ENCODE measurements at regions not wholly inside any gene's neighbourhood (a gene's known extent, or its start where the extent isn't known, plus 50 kb on each side); places are given as distances from the start of the nearest gene placed in this dataset.

DNA sequence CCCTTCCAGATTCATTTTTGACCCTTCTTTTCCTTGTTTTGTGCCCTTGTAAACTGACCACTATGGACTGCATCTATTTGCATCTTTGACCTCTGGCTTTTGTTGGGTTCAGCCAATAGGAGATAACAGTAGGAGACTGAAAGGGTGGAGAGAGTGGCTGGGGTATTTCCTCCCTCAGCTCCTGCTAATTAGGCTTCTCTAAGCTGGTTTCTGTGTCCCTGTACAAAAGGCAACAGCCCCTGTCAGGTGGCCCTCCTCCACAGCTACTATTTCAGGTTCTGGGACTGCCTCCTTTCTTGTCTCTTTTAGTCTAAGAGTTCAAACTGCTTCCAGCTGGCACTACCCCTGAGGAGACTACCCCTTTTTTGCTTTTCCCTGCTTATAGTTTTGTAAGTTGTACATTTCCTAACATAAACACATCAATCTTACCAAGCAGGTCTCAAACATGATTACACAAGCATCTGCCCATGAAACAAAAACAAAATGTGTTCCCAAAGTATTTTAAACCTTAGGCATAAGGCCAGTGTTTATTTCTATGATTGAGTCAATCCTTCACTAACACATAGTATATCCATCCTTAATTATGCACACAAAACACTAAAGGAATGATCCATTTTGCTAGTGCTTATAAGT, 262.0 kb upstream of the TRPM3 start:
- TF ChIP-seq, protein P1, sequence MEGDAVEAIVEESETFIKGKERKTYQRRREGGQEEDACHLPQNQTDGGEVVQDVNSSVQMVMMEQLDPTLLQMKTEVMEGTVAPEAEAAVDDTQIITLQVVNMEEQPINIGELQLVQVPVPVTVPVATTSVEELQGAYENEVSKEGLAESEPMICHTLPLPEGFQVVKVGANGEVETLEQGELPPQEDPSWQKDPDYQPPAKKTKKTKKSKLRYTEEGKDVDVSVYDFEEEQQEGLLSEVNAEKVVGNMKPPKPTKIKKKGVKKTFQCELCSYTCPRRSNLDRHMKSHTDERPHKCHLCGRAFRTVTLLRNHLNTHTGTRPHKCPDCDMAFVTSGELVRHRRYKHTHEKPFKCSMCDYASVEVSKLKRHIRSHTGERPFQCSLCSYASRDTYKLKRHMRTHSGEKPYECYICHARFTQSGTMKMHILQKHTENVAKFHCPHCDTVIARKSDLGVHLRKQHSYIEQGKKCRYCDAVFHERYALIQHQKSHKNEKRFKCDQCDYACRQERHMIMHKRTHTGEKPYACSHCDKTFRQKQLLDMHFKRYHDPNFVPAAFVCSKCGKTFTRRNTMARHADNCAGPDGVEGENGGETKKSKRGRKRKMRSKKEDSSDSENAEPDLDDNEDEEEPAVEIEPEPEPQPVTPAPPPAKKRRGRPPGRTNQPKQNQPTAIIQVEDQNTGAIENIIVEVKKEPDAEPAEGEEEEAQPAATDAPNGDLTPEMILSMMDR (IDR thresholded peaks at IDR 0.05; ENCODE audit: borderline replicate concordance, control extremely low read depth, extremely low read depth, insufficient read depth, missing control alignments), result no peak
- DNase-seq (ENCODE audit: low spot score), result no peak
- in situ Hi-C loops (cut with MboI; ENCODE audit: low sequenced_read_pairs, unreplicated experiment), result no loop called here

GRCh38 chr9:71368157-71368556, 246.7 kb upstream of the TRPM3 start:
- in situ Hi-C loops (cut with MboI; ENCODE audit: low sequenced_read_pairs, unreplicated experiment), result no loop called here
- DNase-seq (ENCODE audit: low spot score), result no peak
- TF ChIP-seq, protein P1 (IDR thresholded peaks at IDR 0.05; ENCODE audit: borderline replicate concordance, control extremely low read depth, extremely low read depth, insufficient read depth, missing control alignments), result no peak

DNA sequence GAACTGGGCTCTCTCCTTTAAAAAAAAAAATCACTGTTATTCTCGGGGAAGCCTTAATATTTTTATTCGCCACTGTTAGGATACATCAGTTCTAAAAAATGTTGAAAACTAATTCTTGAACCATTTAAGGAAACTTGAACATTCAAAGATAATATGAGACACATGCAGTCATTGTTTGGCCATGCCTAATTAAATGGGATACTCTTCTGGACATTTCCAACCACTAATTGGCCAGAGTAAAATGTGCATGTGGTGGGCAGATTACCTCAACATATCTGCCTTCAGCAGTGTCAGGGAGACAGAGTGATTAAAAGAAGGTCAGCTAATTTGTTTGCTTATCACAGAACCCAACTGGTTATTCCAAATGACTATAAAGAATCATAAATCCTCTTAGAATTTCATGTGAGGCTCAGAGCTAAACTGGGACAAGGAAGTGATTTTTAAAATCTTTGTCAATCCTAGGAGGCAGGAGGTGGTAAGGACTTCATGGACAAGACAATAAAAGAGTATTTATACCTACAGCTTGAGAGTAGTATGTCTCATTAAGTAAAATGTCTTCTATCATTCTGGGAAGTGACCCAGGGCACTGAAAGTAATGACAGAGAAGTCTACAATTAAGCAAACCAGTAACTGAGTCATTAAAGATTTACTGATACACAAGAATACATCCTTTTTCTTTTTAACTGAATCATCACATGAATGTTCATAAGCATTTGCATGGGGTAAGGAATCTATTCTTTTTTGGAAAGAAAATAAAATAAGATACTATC, 242.9 kb upstream of the TRPM3 start:
- in situ Hi-C loops (cut with MboI; ENCODE audit: low sequenced_read_pairs, unreplicated experiment), result no loop called here
- DNase-seq (ENCODE audit: low spot score), result no peak
- TF ChIP-seq, protein P1 (IDR thresholded peaks at IDR 0.05; ENCODE audit: borderline replicate concordance, control extremely low read depth, extremely low read depth, insufficient read depth, missing control alignments), result no peak

- in situ Hi-C loops (cut with MboI; ENCODE audit: low sequenced_read_pairs, unreplicated experiment), result no loop called here
- TF ChIP-seq, protein P1 (IDR thresholded peaks at IDR 0.05; ENCODE audit: borderline replicate concordance, control extremely low read depth, extremely low read depth, insufficient read depth, missing control alignments), result no peak
- DNase-seq (ENCODE audit: low spot score), result no peak
Observed at GRCh38 chr9:71363286-71363961, 242.0 kb upstream of the TRPM3 start.

GRCh38 chr9:71361357-71361756, 239.9 kb upstream of the TRPM3 start:
- in situ Hi-C loops (cut with MboI; ENCODE audit: low sequenced_read_pairs, unreplicated experiment), result no loop called here
- DNase-seq (ENCODE audit: low spot score), result no peak
- TF ChIP-seq, protein P1 (IDR thresholded peaks at IDR 0.05; ENCODE audit: borderline replicate concordance, control extremely low read depth, extremely low read depth, insufficient read depth, missing control alignments), result no peak

DNA sequence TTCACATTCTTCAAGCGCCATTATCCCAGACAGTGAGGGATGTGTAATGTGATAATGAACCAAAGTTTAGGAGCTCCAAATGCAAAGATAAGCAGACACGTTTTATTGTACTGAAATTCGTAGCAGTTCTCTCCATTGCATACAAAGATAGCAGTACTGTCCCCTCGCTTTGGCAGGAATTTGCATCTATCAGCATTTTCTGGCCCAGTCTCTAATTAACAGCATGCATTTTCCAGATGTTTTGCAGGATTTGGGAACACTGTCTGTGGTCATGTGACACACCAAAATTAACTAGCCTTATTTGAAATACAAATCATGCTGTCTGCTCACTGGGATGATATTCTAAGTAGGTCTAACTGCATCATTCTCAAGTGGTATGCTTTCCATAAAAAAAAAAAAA, 235.9 kb upstream of the TRPM3 start:
- TF ChIP-seq, protein P1 (IDR thresholded peaks at IDR 0.05; ENCODE audit: borderline replicate concordance, control extremely low read depth, extremely low read depth, insufficient read depth, missing control alignments), result no peak
- in situ Hi-C loops (cut with MboI; ENCODE audit: low sequenced_read_pairs, unreplicated experiment), result no loop called here
- no peak for DNase-seq (ENCODE audit: low spot score)

Measured in GM13976 (cell line).